Transverse colon (tissue), 4 donors: ENCODE measurements at regions not wholly inside any gene's neighbourhood (a gene's known extent, or its start where the extent isn't known, plus 50 kb on each side); places are given as distances from the start of the nearest gene placed in this dataset.

Source experiments
- DNase-seq: peaks from one replicate; pipeline ENCODE4 v3.0.0-alpha.2; 2019
- H3K27ac ChIP-seq, 4 donors: fragments of 200-600 bp; sonication (generic); 2 replicates each; pipeline ENCODE4 v1.5.1; 2016 to 2018; ENCODE audit warnings: inconsistent platforms in 4 of 4
- H3K27me3 ChIP-seq: fragments of 200-600 bp; sonication (generic); 2 replicates; pipeline ENCODE4 v1.5.1; 2017; ENCODE audit warnings: inconsistent platforms
- H3K36me3 ChIP-seq, 4 donors: fragments of 200-600 bp; sonication (generic); 2 replicates each; pipeline ENCODE4 v1.5.1; 2017 to 2019; ENCODE audit warnings: inconsistent platforms in 4 of 4
- H3K4me1 ChIP-seq, 4 donors: fragments of 200-600 bp; sonication (generic); 2 replicates each; pipeline ENCODE4 v1.5.1; 2017 to 2020; ENCODE audit warnings: inconsistent platforms in 4 of 4
- H3K4me3 ChIP-seq, 4 donors: fragments of 200-600 bp; sonication (generic); 1 replicate in 1 of 4; 2 replicates in 3 of 4; pipeline versions ENCODE4 v1.5.1 to v1.6.1; 2017 to 2019; ENCODE audit warnings: inconsistent platforms in 4 of 4
- H3K9me3 ChIP-seq, 2 donors: fragments of 200-600 bp; sonication (generic); 2 replicates each; pipeline ENCODE4 v1.5.1; 2017 to 2019; ENCODE audit warnings: inconsistent platforms in 2 of 2
- CTCF ChIP-seq, 5 experiments: fragments of 200-600 bp in 3 of 5; fragments of 450-650 bp in 2 of 5; sonication (generic) in 3 of 5; IDR thresholded peaks; 1 replicate in 2 of 5; 2 replicates in 3 of 5; pipeline ENCODE4 v1.5.1; 2016 to 2017; ENCODE audit warnings: antibody characterized with exemption in 5 of 5, inconsistent platforms in 3 of 5, mild to moderate bottlenecking in 2 of 5, moderate library complexity in 1 of 5
- EP300 ChIP-seq: sonication (generic); formaldehyde crosslinking; IDR thresholded peaks from one replicate; pipeline ENCODE4 v1.6.1; 2017; ENCODE audit warnings: antibody characterized with exemption, low read depth
- POLR2A ChIP-seq: fragments of 450-650 bp; IDR thresholded peaks from one replicate; pipeline ENCODE4 v1.6.1; 2016; ENCODE audit warnings: antibody characterized with exemption, mild to moderate bottlenecking, moderate library complexity
- POLR2AphosphoS5 ChIP-seq, 3 donors: sonication (generic); formaldehyde crosslinking; IDR thresholded peaks; one replicate each; pipeline ENCODE4 v1.6.1; 2016; ENCODE audit warnings: antibody characterized with exemption in 3 of 3
- WGBS, 2 donors: methylation state at CpG; one replicate each; pipeline ENCODE4 v1.1.5; 2018; ENCODE audit warnings: low coverage in 1 of 2; 5-methylcytosine and 5-hydroxymethylcytosine counted together
- in situ Hi-C, 4 donors: fragments of 200-750 bp; cut with MboI; loops; one replicate each; pipeline versions ENCODE4 v1.15.0 to v1.15.1; 2017; ENCODE audit warnings: low sequenced_read_pairs in 3 of 4, low pct_ligation_motif_present in 1 of 4, low pct_unique_long_range_greater_than_20kb in 1 of 4
- intact Hi-C: fragments of 100-400 bp; cut with DNase I; formaldehyde crosslinking; loops from one replicate; pipeline ENCODE4 v1.15.1; 2023; ENCODE audit warnings: low total_unique reads

GRCh38 chr2:156727867-156728266 lies 291.7 kb downstream of the GPD2 start:
- Histone ChIP-seq H3K4me1 (no peaks in the 10 kb centered on the region), H3K36me3 (no peaks in the 10 kb centered on the region), H3K9me3 (no peaks in the 10 kb centered on the region), H3K27me3 (no peaks in the 10 kb centered on the region), H3K4me3 (no peak overlapping the region), H3K27ac (no peak overlapping the region)
- in situ Hi-C loops (no loop called here), intact Hi-C loops (no loop called here)
- no peak for DNase-seq
- no peak for TF ChIP-seq CTCF (IDR thresholded peaks at IDR 0.05)
- no peak for TF ChIP-seq POLR2AphosphoS5 (IDR thresholded peaks at IDR 0.05)
- no peak for TF ChIP-seq POLR2A
- no peak for TF ChIP-seq EP300

- H3K4me1 ChIP-seq = no peaks in the 10 kb centered on the region
- TF ChIP-seq POLR2AphosphoS5 (IDR thresholded peaks at IDR 0.05) = no peak
- TF ChIP-seq EP300 = no peak
- no peak for TF ChIP-seq CTCF (IDR thresholded peaks at IDR 0.05)
- TF ChIP-seq POLR2A = no peak
- 80 to 88% methylated on average over 2 of the region's 2 CpGs for WGBS, 2 donors
These were observed 292.1 kb downstream of the GPD2 start for GRCh38 chr2:156728328-156728727.

GRCh38 chr2:156731506-156731905 lies 295.3 kb downstream of the GPD2 start:
- H3K36me3 ChIP-seq = no peaks in the 10 kb centered on the region
- H3K9me3 ChIP-seq = no peaks in the 10 kb centered on the region
- no peaks in the 10 kb centered on the region for H3K4me1 ChIP-seq
- in situ Hi-C loops (no loop called here), intact Hi-C loops (no loop called here)
- H3K27me3 ChIP-seq = no peaks in the 10 kb centered on the region
- H3K4me3 ChIP-seq = no peak overlapping the region
- DNase-seq = no peak
- H3K27ac ChIP-seq = no peak overlapping the region
- TF ChIP-seq POLR2AphosphoS5 (IDR thresholded peaks at IDR 0.05) (no peak), CTCF (IDR thresholded peaks at IDR 0.05) (no peak), POLR2A (no peak), EP300 (no peak)

More at GRCh38 chr2:156728328-156728727, 292.1 kb downstream of the GPD2 start:
- DNase-seq = no peak
- Histone ChIP-seq H3K27me3 (no peaks in the 10 kb centered on the region), H3K4me3 (no peak overlapping the region), H3K36me3 (no peaks in the 10 kb centered on the region), H3K27ac (no peak overlapping the region), H3K9me3 (no peaks in the 10 kb centered on the region)
- in situ Hi-C loops = no loop called here
- intact Hi-C loops = no loop called here

- intact Hi-C loops (no loop called here), in situ Hi-C loops (no loop called here)
- Histone ChIP-seq H3K27me3 (no peaks in the 10 kb centered on the region), H3K4me1 (no peaks in the 10 kb centered on the region), H3K4me3 (no peak overlapping the region), H3K27ac (no peak overlapping the region), H3K9me3 (no peaks in the 10 kb centered on the region), H3K36me3 (no peaks in the 10 kb centered on the region)
- WGBS, 2 donors = 76 to 77% methylated on average over 4 of the region's 4 CpGs
- DNase-seq = no peak
- TF ChIP-seq POLR2A (no peak), EP300 (no peak), POLR2AphosphoS5 (IDR thresholded peaks at IDR 0.05) (no peak), CTCF (IDR thresholded peaks at IDR 0.05) (no peak)
These were observed 300.8 kb downstream of the GPD2 start for GRCh38 chr2:156736950-156737349.
